GM03348 (cell line): ENCODE measurements at regions not wholly inside any gene's neighbourhood (a gene's known extent, or its start where the extent isn't known, plus 50 kb on each side); places are given as distances from the start of the nearest gene placed in this dataset.
A peak's percentile ranks its signal among the peaks of the same experiment; 100 is the strongest.
"Not testable (repeated sequence)": the region's sequence is repeated elsewhere in the genome, so short reads cannot be mapped to it uniquely, and the experiment has no call there.

Source experiments
- DNase-seq: peaks from one replicate; pipeline ENCODE4 v3.0.0; 2012; ENCODE audit warnings: low spot score

GRCh38 chr6:71203206-71203605 lies 85.4 kb upstream of the OGFRL1 start:
- no peak for DNase-seq

DNA sequence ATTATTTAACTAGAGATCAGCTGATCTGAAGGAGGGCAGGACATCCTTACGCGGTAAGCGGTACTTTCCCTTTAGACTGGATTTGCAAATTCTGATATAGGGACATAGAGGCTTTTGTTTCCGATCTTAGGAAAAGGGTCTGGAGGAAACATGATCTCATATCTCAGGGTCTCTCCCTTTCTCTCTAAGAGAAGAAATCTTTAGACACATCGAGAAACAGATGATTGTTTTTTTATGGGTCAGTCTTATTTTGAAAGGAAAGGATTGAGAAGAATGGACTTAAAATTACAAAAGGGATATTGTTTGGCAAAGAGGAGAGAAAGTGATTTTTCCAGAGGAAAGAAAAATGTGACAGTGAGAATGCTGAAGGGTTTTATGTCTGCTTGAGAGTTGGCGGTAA lies 83.9 kb upstream of the OGFRL1 start:
- DNase-seq: no peak

DNA sequence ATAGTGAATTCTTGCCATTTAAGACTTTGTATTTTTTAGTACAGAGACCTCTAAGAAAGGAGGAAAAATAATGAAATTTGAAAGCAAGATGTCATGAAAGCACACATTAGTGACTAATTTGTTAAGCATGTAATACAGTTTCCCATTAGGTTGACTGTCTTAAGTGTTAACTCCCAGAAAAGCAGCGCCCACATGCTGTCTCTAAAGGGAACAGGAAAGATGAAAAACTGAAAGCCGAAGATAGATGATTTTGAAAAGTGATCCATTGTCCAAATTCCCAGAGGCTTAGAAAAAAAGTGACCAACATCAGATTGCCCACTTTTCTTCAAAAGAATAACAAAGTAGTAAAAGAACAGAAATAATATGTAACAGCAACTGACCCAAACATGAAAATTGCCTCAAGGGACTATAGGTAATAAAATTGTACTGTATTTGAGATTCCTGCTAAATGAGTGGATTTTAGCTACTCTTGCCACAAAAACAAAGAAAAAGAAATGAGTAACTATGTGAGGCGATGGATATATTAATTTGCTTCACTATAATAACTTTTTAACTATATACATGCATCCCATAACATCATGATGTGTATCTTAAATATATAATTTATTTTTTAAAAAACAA lies 83.2 kb upstream of the OGFRL1 start:
- DNase-seq: peak; percentile 35

GRCh38 chr6:71206089-71206488 lies 82.5 kb upstream of the OGFRL1 start:
- DNase-seq: no peak

- DNase-seq: no peak
Observed at GRCh38 chr6:71209206-71209605, 79.4 kb upstream of the OGFRL1 start.

GRCh38 chr6:71209626-71210025 lies 79.0 kb upstream of the OGFRL1 start:
- no peak for DNase-seq

- peak; percentile 32 for DNase-seq
Observed at GRCh38 chr6:71211799-71212198, 76.8 kb upstream of the OGFRL1 start.

DNA sequence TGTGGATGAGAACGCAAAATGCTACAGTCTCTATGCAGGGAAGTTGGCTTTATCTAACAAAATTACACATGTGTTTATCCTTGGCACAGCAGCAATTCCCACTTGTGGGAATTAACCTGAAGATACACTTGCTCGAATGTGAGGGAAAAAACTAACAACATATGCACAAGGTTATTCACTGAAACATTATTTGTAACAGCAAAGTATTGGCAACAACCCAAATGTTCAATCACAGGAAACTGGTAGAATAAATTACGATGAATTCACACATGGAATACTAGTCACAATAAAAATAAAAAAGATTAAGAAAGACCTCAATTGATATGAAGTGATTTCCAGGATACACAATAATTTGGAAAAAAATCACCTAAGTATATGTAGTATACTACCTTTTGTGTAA lies 68.1 kb upstream of the OGFRL1 start:
- DNase-seq: no peak

- no peak for DNase-seq
Observed at GRCh38 chr6:71222671-71223070, 65.9 kb upstream of the OGFRL1 start.

- DNase-seq: no peak
Observed at GRCh38 chr6:71224011-71224410, 64.6 kb upstream of the OGFRL1 start.

- no peak for DNase-seq
Observed at GRCh38 chr6:71226151-71226550, 62.5 kb upstream of the OGFRL1 start.

GRCh38 chr6:71228461-71229041 lies 60.1 kb upstream of the OGFRL1 start:
- DNase-seq: peak; percentile 21

GRCh38 chr6:71229477-71229876 lies 59.1 kb upstream of the OGFRL1 start:
- no peak for DNase-seq

DNA sequence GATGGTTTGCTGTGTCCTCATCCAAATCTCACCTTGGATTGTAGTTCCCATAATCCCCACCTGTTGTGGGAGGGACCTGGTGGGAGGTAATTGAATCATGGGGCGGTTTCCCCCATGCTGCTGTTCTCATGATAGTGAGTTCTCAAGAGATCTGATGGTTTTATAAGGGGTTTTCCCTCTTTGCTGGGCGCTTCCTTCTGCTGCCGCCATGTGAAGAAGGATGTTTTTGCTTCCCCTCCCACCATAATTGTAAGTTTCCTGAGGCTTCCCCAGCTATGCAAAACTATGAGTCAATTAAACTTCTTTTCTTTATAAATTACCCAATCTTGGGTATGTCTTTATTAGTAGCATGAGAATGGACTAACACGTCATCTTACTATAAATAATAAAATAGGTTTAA lies 55.7 kb upstream of the OGFRL1 start:
- not testable (repeated sequence) for DNase-seq

- no peak for DNase-seq
Observed at GRCh38 chr6:71236926-71237434, 51.6 kb upstream of the OGFRL1 start.

DNA sequence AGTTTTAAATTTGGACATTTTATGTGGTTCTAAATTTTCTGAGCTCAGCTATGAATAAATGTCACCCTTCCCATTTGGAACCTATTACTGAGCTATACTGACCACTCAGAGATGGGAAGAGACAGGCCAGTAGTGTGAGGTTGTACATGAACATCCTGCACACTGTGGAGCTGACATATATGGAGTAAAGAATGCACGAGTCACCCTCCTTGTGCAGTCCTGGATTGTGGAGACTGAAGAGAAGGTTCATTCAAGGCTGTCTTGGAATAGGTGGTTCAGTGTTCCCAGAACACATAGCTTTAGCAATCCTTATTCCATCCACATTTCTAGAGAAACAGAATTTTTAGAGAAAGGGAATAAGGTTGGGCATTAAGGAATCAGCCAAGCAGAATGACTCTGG lies 50.3 kb upstream of the OGFRL1 start:
- peak; percentile 10 for DNase-seq
